ENCODE measurements at regions not wholly inside any gene's neighbourhood (a gene's known extent, or its start where the extent isn't known, plus 50 kb on each side); places are given as distances from the start of the nearest gene placed in this dataset.

DNA sequence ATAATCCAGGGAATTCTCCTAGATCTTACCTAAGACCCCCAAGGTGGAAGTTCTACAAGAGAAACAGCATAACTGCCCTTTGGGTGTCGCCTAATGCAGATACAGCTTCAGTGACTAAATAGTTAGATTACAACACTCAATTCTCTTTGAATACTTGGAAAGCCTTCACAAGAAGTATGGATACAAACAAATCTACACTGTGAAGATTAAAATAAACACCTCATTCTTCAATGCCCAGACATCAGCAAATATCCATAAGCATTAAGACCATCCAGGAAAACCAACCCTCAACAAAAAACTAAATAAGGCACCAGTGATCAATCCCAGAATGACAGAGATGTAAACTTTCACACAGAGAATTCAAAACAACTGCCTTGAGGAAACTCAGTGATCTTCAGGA lies 963.2 kb downstream of the PLOD2 start:
- Histone ChIP-seq H3K4me3 (ENCODE audit: low read depth, low read length) (no peak overlapping the region), H3K27me3 (replicated peaks) (no peaks in the 10 kb centered on the region), H3K36me3 (replicated peaks) (no peaks in the 10 kb centered on the region), H3K27ac (no peak overlapping the region)
- DNase-seq = no peak
- in situ Hi-C loops (cut with HindIII; ENCODE audit: low pct_ligation_motif_present, low sequenced_read_pairs) = no loop called here
- TF ChIP-seq, protein P1, sequence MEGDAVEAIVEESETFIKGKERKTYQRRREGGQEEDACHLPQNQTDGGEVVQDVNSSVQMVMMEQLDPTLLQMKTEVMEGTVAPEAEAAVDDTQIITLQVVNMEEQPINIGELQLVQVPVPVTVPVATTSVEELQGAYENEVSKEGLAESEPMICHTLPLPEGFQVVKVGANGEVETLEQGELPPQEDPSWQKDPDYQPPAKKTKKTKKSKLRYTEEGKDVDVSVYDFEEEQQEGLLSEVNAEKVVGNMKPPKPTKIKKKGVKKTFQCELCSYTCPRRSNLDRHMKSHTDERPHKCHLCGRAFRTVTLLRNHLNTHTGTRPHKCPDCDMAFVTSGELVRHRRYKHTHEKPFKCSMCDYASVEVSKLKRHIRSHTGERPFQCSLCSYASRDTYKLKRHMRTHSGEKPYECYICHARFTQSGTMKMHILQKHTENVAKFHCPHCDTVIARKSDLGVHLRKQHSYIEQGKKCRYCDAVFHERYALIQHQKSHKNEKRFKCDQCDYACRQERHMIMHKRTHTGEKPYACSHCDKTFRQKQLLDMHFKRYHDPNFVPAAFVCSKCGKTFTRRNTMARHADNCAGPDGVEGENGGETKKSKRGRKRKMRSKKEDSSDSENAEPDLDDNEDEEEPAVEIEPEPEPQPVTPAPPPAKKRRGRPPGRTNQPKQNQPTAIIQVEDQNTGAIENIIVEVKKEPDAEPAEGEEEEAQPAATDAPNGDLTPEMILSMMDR (IDR thresholded peaks at IDR 0.05; ENCODE audit: low read depth, low read length, missing control alignments) = no peak

DNA sequence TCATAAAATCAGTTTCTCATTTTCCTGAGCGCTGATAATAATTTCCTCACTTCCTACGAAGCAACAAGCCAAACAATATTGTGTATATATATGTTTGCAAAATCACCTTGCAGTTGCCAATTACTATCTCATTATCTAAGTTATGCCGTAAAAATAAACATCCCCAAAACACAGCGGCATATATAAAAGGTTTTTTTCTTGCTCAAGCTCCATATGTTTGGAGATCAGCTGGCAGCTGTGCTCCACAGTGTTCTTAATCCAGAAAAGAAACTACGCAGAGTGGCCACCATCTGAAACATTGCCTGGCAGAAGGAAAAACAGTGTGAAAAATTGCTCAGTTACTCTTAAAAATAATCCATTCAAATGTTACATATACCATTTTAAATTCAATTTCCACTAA lies 951.4 kb downstream of the PLOD2 start:
- Histone ChIP-seq H3K36me3 (replicated peaks) (no peaks in the 10 kb centered on the region), H3K27me3 (replicated peaks) (no peaks in the 10 kb centered on the region), H3K27ac (no peak overlapping the region), H3K4me3 (ENCODE audit: low read depth, low read length) (no peak overlapping the region)
- no peak for DNase-seq
- TF ChIP-seq, protein P1 (IDR thresholded peaks at IDR 0.05; ENCODE audit: low read depth, low read length, missing control alignments) = no peak
- in situ Hi-C loops (cut with HindIII; ENCODE audit: low pct_ligation_motif_present, low sequenced_read_pairs) = no loop called here

DNA sequence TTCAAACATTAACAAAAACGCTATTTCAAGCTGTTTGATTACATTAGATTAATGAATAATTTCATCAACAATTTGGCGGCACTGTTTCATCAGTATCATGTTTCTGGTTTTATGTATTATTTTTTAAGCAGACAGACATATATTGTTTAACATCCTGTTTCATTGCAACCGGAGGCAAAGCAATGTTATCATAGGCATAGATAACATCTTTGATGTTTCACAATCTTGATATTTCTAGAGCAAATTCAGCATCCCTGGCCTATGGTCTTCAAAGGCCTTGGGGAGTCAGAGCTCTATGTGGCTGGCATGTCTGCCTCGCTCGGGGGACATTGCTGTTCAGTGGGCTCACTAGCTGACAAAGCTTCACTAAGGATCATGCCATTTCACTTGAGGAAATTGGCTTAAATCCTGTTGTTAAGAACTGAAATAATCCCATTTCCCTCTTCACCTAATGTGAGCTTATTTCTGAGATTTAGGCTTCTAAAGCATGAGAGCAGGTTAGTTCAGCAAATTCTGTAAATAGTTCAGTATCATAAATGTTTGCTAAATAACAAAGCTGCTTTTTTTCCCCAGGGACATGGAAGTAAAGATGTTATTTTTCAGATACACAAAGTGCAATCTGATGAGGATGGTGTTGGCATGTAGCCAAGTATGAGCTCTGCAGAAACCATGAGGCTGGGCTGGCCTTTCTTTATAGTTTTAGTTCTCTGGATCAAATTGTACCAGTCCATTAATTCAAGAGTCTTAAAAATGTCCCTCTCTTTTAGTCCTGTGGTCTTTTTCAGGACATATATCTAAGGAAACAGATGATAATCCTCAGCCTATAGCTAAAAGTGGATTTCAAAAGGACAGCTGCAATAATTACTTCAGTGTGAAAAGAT lies 941.4 kb downstream of the PLOD2 start:
- Histone ChIP-seq H3K4me3 (ENCODE audit: low read depth, low read length) (no peak overlapping the region), H3K27ac (no peak overlapping the region), H3K27me3 (replicated peaks) (no peaks in the 10 kb centered on the region), H3K36me3 (replicated peaks) (no peaks in the 10 kb centered on the region)
- TF ChIP-seq, protein P1 (IDR thresholded peaks at IDR 0.05; ENCODE audit: low read depth, low read length, missing control alignments) = no peak
- DNase-seq = no peak
- in situ Hi-C loops (cut with HindIII; ENCODE audit: low pct_ligation_motif_present, low sequenced_read_pairs) = no loop called here

DNA sequence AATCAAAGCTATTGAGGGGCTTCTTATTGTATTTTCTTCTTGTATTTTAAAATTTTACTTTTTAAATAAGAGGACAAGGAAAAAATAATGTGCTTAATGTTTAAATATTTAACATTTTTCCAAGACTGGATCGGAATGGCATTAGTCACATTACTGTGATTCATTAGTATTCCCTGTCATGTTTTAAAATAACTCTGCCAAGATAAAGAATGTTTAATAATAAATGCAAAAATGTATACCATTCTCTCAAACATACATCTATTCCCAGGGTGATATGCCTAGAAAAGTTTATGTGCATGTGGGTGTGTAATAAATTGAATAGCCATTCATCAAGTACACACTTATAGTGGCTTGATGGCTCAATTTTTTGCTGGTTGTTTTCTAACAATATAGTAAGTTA lies 936.1 kb downstream of the PLOD2 start:
- no peak overlapping the region for H3K4me3 ChIP-seq (ENCODE audit: low read depth, low read length)
- in situ Hi-C loops (cut with HindIII; ENCODE audit: low pct_ligation_motif_present, low sequenced_read_pairs) = no loop called here
- TF ChIP-seq, protein P1 (IDR thresholded peaks at IDR 0.05; ENCODE audit: low read depth, low read length, missing control alignments) = no peak

DNA sequence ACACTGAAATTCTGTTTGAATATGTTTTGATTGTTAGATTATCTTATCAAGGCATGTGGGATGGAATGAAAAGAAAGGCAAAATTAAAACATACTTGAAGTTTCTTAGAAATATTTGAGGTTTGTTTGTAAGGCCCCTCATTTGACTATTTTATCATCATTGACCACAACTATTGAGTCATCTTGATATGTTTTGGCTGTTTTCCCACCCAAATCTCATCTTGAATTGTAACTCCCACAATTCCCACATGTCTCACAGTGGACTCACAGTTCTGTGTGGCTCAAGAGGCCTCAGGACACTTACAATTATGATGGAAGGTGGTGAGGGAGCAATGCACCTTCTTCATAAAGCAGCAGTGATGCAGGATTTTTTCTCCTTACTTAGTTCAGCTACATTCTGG lies 917.1 kb downstream of the PLOD2 start:
- TF ChIP-seq, protein P1 (IDR thresholded peaks at IDR 0.05; ENCODE audit: low read depth, low read length, missing control alignments) = no peak
- no peaks in the 10 kb centered on the region for H3K27me3 ChIP-seq (replicated peaks)
- in situ Hi-C loops (cut with HindIII; ENCODE audit: low pct_ligation_motif_present, low sequenced_read_pairs) = no loop called here
- no peak overlapping the region for H3K4me3 ChIP-seq (ENCODE audit: low read depth, low read length)
- no peak overlapping the region for H3K27ac ChIP-seq
- H3K36me3 ChIP-seq (replicated peaks) = no peaks in the 10 kb centered on the region
- peak; percentile 89 for DNase-seq

More for the DNA sequence above, 936.1 kb downstream of the PLOD2 start:
- H3K36me3 ChIP-seq (replicated peaks) = no peaks in the 10 kb centered on the region
- H3K27me3 ChIP-seq (replicated peaks) = no peaks in the 10 kb centered on the region
- H3K27ac ChIP-seq = no peak overlapping the region
- DNase-seq = no peak
